CD4-positive, alpha-beta T cell treated with Interleukin-15 for 4 hours (primary cell): ENCODE measurements at regions not wholly inside any gene's neighbourhood (a gene's known extent, or its start where the extent isn't known, plus 50 kb on each side); places are given as distances from the start of the nearest gene placed in this dataset.

Experiments
- DNase-seq: peaks from one replicate; pipeline ENCODE4 v3.0.0-alpha.2; 2020; ENCODE audit warnings: low spot score

DNA sequence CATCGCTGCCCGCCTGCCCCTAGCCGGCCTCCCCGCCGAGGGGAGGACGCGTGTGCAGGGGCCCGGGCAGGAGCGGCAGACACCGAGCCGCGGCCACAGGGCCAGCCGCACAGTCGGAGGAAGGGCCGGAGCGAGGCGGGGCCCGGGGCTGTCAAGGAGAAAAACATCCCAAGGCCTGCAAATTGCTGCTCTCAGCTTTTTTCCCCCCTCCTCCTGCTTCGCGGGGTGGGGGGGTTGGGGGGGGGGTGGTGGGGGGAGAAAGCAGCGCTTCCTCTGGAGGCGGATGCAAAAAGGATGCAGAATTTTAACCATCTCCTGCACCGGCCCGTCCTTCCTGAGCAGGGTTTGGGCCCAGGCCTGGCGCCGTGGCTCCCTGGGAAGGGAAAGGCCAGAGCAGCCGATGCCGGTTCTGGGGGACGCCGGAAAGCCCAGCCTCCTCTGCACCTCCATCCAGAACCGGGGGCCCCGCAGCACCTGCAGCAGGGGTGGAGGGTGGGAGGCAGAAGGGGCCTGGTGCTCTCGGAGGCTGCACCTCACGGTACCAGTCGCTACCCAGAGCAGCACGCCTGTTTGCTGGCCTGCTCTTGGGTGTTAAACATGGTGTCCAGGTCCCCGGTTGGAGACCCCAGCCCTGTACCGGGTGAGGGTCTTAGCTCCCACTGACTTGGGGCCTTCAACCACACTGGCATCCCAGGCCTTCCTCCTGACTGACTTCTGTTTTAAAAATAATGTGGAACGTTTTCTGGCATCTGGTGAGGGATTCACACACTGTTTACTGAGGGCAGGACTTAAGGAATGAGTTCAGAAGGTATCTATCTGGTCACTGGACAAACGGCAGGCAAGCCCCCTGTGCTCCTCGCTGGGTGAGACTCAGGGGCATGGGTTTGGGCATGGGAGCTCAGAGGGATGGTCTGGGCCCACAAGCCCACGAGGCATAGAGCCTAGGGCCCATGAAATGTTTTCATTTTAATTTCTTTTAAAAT, 77.4 kb upstream of the WNT7B start:
- DNase-seq = peak; percentile 33

GRCh38 chr22:46055181-46055875, 78.4 kb upstream of the WNT7B start:
- DNase-seq = no peak

- DNase-seq = no peak
Observed at GRCh38 chr22:46055911-46056545, 79.1 kb upstream of the WNT7B start.

DNA sequence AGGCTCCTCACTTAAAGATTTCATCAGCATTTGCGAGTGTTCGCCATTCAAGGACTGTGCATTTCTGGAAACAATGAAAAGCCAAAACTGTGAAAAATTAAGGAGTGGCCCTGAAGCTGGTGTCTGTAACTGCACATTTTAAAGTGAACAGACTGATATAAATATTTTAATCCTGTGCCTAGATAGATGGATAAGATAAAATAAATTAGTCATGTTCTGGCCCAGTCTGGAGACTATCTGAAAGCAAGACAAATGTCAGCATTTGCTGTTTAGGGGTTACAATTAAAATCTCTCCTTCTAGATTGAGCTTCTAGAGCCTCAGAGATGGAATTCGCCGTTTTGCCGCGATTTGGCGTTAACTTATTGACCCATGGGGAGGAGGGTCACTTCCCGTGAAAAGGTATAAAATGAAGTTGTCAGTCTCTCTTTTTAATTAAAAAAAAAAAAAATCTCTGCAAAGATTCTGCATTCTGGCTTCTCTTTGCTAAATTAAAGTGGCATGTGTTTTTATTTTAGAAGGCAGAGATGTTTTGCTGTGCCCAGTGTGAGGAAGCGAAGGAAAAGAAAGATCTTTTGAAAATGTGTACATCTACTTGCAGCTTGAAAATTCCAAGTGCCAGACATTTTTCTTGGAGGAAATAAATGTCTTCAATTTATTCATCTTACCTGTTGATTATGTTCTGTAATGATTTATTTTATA, 79.7 kb upstream of the WNT7B start:
- DNase-seq = no peak

DNA sequence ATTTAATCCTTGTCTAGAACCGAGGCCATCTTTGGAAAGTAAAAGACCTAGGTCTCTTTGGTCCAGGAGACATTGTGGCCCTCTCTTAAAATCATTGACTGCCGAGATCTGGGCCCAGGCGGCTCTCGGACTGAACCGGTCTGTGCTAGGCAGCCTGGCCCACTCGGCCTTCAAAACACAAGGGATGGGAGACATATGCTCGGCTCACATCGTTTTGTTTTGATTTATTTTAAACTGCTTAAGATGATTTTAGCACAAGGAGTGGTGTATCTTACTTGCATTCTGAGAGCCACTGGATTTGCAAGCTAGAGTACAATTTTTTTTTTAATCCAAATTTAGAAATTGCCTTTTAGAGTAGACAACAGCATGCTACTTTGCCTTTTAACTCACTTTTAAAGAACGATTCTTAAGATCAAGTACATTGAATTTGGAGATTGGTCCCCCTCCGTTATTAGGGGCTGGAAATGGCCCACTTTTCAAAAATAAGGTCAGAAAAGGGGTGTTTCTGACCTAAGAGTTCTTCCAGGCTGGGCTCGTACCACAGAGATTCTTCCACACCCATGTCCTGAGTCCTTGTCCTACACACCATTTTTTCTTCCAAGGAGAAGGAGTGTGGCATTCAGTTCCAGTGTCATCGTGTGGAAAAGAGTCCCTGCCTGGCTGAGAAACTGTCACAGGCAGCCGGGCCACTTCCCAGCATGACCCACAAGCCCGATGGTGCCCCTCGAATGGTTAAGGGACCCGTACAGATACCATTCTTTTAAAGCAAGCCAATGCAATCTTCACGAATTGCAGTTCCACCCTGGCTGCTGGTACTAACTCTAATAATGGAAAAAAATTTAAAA, 80.5 kb upstream of the WNT7B start:
- no peak for DNase-seq

GRCh38 chr22:46058091-46058420, 81.1 kb upstream of the WNT7B start:
- peak; percentile 58 for DNase-seq

- DNase-seq = no peak
Observed at GRCh38 chr22:46058591-46059519, 81.9 kb upstream of the WNT7B start.

DNA sequence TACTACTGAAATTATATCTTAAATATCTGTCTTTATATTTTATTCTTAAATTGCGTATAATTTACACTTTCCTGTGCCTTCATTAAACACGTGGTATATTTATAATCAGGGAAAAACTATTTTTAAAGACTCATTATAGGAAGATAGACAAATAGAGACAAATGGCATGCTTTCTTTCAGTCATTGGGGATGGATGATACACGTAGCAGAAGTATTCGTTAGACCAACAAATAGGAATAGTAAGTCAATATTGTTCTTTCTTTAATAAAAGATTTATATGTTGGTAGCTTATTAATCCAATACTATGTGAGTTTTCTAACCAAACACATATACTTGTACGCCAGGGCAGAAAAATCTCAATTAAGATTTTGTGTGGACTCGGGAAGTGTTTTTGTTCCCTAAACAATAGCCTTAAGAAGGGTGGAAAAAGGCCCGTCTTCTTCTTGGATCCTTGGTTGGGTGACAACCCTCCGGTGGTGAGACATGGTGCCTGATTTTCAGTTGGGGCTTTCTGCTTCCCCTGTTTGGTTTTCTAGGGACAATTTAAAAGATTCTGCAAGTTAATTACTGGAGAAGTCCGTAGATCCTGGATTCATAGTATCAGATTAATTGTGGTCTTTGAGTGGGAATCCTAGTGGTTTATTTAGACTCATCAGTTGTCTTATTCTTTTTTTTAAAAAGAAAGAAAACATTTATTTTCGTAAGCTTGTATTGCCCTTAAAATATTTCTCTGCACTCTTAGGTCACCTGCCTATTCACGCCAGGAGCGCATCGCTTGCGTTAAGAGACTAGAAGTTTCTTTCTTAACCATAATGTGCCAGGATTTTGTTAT, 83.5 kb upstream of the WNT7B start:
- DNase-seq = no peak

DNA sequence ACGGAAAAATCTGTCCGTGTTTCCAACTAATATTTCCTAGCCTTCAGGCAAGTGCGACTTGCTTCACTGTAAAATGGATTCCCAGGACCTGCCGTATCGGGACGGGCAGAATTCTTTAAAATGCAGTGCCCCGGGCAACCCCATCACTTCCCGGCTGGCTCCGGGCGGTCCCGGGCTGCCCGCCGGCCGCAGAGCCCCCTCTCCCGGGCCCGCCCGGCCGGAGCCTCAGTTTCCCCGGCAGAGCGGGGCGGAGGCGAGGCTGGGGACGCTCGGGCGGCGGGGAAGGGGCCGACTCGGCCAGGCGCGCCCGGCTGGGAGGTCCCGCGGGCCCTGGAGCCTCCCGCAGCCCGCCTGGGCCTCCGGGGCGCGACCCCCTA, 84.2 kb upstream of the WNT7B start:
- no peak for DNase-seq

- DNase-seq = no peak
Observed at GRCh38 chr22:46061501-46062231, 84.7 kb upstream of the WNT7B start.

- no peak for DNase-seq
Observed at GRCh38 chr22:46062232-46062615, 85.3 kb upstream of the WNT7B start.

DNA sequence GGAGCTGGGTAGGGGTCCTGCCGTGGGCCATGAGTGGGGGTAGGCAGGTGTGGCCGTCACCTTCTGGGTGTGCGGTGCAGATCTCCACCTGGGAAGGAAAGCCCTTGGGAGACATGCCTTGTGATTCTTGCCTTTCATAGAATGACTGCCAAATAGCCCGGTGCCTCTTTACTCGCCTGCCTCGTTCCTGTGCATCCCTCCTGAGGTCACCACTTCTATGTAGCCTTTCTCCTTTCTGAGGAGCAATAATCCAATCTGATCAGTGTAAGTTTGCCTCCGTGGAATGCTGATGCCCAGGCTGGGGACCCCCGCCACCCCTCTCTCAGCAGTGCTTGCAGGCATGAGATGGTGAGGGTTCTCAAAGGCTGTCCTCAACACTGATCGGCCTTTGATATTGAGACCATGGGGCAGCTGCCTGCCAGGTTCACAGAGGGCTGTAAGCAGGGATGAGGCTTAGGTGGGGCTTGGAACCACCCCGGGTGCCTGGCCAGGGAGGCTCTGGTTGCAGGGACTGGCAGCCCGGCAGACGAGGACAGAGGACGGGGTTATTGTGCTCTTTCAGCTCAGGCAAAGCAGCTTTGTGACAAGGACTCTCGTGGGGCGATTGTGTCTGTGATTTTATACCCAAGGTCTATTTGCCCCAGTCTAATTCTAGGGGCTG, 86.1 kb upstream of the WNT7B start:
- no peak for DNase-seq

DNA sequence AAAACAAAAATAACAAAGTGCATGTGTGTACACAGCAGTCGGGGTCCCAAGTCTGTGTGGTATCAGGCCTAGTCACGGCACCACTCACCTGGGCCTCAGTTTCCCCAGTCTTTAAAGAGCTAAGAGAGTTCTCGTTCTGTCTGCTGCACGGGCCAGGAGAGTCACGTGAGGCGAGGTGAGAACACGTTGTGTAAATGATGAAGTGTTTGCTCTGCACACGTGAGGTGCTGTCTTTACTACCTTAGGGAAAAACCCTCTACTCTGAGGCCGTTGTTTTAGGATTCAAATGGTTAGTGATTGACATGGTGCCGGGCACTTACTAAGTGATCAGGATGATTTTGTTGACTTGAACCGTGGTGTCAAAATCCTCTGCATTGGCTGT, 86.5 kb upstream of the PPARA start:
- no peak for DNase-seq

- no peak for DNase-seq
Observed at GRCh38 chr22:46064228-46064965, 85.9 kb upstream of the PPARA start.

GRCh38 chr22:46064966-46065666, 85.2 kb upstream of the PPARA start:
- no peak for DNase-seq

- no peak for DNase-seq
Observed at GRCh38 chr22:46065691-46066454, 84.5 kb upstream of the PPARA start.
